CD4-positive, alpha-beta T cell (primary cell): ENCODE measurements at regions not wholly inside any gene's neighbourhood (a gene's known extent, or its start where the extent isn't known, plus 50 kb on each side); places are given as distances from the start of the nearest gene placed in this dataset.

ENCODE experiments used
- ATAC-seq: fragments of 200-7000 bp; cut with Tn5 transposase; one replicate; pipeline ENCODE4 v1.10.0; 2022; ENCODE audit warnings: mild to moderate bottlenecking; ENCODE audit not compliant: poor library complexity
- CTCF ChIA-PET: fragments of 350-600 bp; sonication (Branson Sonifier 250); formaldehyde crosslinking; loops from one replicate; lab custom pipeline; 2021; ENCODE audit warnings: antibody characterized with exemption, inconsistent platforms; lab: Charles Lee
- POLR2A ChIA-PET: fragments of 350-600 bp; sonication (Branson Sonifier 250); formaldehyde crosslinking; loops from one replicate; lab custom pipeline; 2021; ENCODE audit warnings: antibody characterized with exemption, inconsistent platforms; lab: Charles Lee
- DNase-seq, 14 experiments: peaks; one replicate each; pipeline ENCODE4 v3.0.0-alpha.2; 2013 to 2020; ENCODE audit warnings: mixed read lengths in 2 of 14
- H3K27ac ChIP-seq, 2 donors: one replicate each; pipeline versions ENCODE4 v1.5.1 to v1.7.0; 2013; ENCODE audit warnings: low read length in 2 of 2, low read depth in 1 of 2, mild to moderate bottlenecking in 1 of 2
- H3K27me3 ChIP-seq, 2 experiments: 1 replicate in 1 of 2; 2 replicates in 1 of 2; pipeline versions ENCODE4 v1.6.1 to v1.7.0; 2013; ENCODE audit warnings: low read length in 2 of 2, control low read depth in 1 of 2, mild to moderate bottlenecking in 1 of 2, moderate library complexity in 1 of 2; ENCODE audit not compliant: insufficient read depth in 2 of 2, control insufficient read depth in 1 of 2
- H3K36me3 ChIP-seq: one replicate; pipeline ENCODE4 v1.6.1; 2013; ENCODE audit warnings: low read length, control low read depth; ENCODE audit not compliant: insufficient read depth
- H3K4me1 ChIP-seq: one replicate; pipeline ENCODE4 v1.6.1; 2013; ENCODE audit warnings: low read length, control low read depth; ENCODE audit not compliant: insufficient read depth
- H3K4me3 ChIP-seq: one replicate; pipeline ENCODE4 v1.5.1; 2013; ENCODE audit warnings: mild to moderate bottlenecking, low read length, moderate library complexity
- H3K9me3 ChIP-seq, 2 experiments: 1 replicate in 1 of 2; 2 replicates in 1 of 2; pipeline versions ENCODE4 v1.6.1 to v1.7.0; 2013; ENCODE audit warnings: low read length in 2 of 2, mild to moderate bottlenecking in 2 of 2, control low read depth in 1 of 2, moderate library complexity in 1 of 2; ENCODE audit not compliant: control insufficient read depth in 1 of 2, insufficient read depth in 1 of 2
- H3K27ac Mint-ChIP-seq: one replicate; pipeline ENCODE4 v1.8.0; 2020; ENCODE audit warnings: mixed read lengths
- H3K27me3 Mint-ChIP-seq: one replicate; pipeline ENCODE4 v1.8.0; 2021; ENCODE audit warnings: mixed read lengths
- H3K36me3 Mint-ChIP-seq: one replicate; pipeline ENCODE4 v1.8.0; 2021; ENCODE audit warnings: low read depth, mixed read lengths
- H3K4me1 Mint-ChIP-seq: one replicate; pipeline ENCODE4 v1.8.0; 2021; ENCODE audit warnings: low read depth, mixed read lengths
- H3K4me3 Mint-ChIP-seq: one replicate; pipeline ENCODE4 v1.8.0; 2020; ENCODE audit warnings: mild to moderate bottlenecking, mixed read lengths
- H3K9me3 Mint-ChIP-seq: one replicate; pipeline ENCODE4 v1.8.0; 2020; ENCODE audit warnings: mixed read lengths
- CTCF ChIP-seq: fragments of 200-600 bp; IDR thresholded peaks from one replicate; pipeline ENCODE4 v1.8.0; 2022; ENCODE audit warnings: antibody characterized with exemption, mild to moderate bottlenecking
- intact Hi-C, 2 experiments: fragments of 100-400 bp; cut with DNase I in 1 of 2; cut with micrococcal nuclease in 1 of 2; formaldehyde crosslinking; loops; one replicate each; pipeline versions ENCODE4 v1.15.1 to v1.9.0; 2023 to 2025; cut with DNase I, micrococcal nuclease

GRCh38 chr5:103908336-103909080, 345.9 kb upstream of the NUDT12 start:
- H3K27me3 ChIP-seq = no peaks in the 10 kb centered on the region
- intact Hi-C loops = no loop called here
- ATAC-seq = no peak
- H3K4me1 Mint-ChIP-seq = no peaks in the 10 kb centered on the region
- CTCF ChIA-PET = no interaction called here
- no peaks in the 10 kb centered on the region for H3K4me1 ChIP-seq
- POLR2A ChIA-PET = no interaction called here
- peaks cover 0 to 3% of the 10 kb centered on the region in 2 experiments for H3K9me3 ChIP-seq
- DNase-seq = no peak
- no peak overlapping the region for H3K27ac ChIP-seq
- H3K36me3 Mint-ChIP-seq = no peaks in the 10 kb centered on the region
- no peak for TF ChIP-seq CTCF
- H3K36me3 ChIP-seq = no peaks in the 10 kb centered on the region
- H3K27ac Mint-ChIP-seq = no peak overlapping the region
- H3K27me3 Mint-ChIP-seq = no peaks in the 10 kb centered on the region
- H3K9me3 Mint-ChIP-seq = peaks cover 4% of the 10 kb centered on the region
- no peak overlapping the region for H3K4me3 ChIP-seq
- no peak overlapping the region for H3K4me3 Mint-ChIP-seq

GRCh38 chr5:103907001-103907400, 344.4 kb upstream of the NUDT12 start:
- no peaks in the 10 kb centered on the region for H3K4me1 Mint-ChIP-seq

GRCh38 chr5:103904651-103905050, 342.1 kb upstream of the NUDT12 start:
- Histone ChIP-seq H3K4me3 (no peak overlapping the region), H3K9me3 (peaks cover 6 to 11% of the 10 kb centered on the region in 2 experiments), H3K4me1 (no peaks in the 10 kb centered on the region), H3K27me3 (no peaks in the 10 kb centered on the region), H3K36me3 (no peaks in the 10 kb centered on the region), H3K27ac (no peak overlapping the region)
- ChIA-PET POLR2A (no interaction called here), CTCF (no interaction called here)
- intact Hi-C loops = no loop called here
- ATAC-seq = no peak
- peaks cover 12% of the 10 kb centered on the region for H3K9me3 Mint-ChIP-seq
- no peaks in the 10 kb centered on the region for H3K36me3 Mint-ChIP-seq
- H3K4me1 Mint-ChIP-seq = no peaks in the 10 kb centered on the region
- no peaks in the 10 kb centered on the region for H3K27me3 Mint-ChIP-seq
- no peak overlapping the region for H3K4me3 Mint-ChIP-seq
- no peak for TF ChIP-seq CTCF
- H3K27ac Mint-ChIP-seq = no peak overlapping the region
- DNase-seq = no peak

More at GRCh38 chr5:103907001-103907400, 344.4 kb upstream of the NUDT12 start:
- H3K27ac ChIP-seq = no peak overlapping the region
- no peak overlapping the region for H3K4me3 Mint-ChIP-seq
- H3K27me3 Mint-ChIP-seq = no peaks in the 10 kb centered on the region
- H3K36me3 ChIP-seq = no peaks in the 10 kb centered on the region
- H3K9me3 ChIP-seq = peaks cover 5 to 6% of the 10 kb centered on the region in 2 experiments
- H3K27ac Mint-ChIP-seq = no peak overlapping the region
- no peak for TF ChIP-seq CTCF
- H3K27me3 ChIP-seq = no peaks in the 10 kb centered on the region
- CTCF ChIA-PET = no interaction called here
- no peaks in the 10 kb centered on the region for H3K4me1 ChIP-seq
- H3K9me3 Mint-ChIP-seq = peaks cover 6% of the 10 kb centered on the region
- POLR2A ChIA-PET = no interaction called here
- intact Hi-C loops = no loop called here
- no peaks in the 10 kb centered on the region for H3K36me3 Mint-ChIP-seq
- DNase-seq (no peak), ATAC-seq (no peak)
- no peak overlapping the region for H3K4me3 ChIP-seq
